ENCODE measurements at regions not wholly inside any gene's neighbourhood (a gene's known extent, or its start where the extent isn't known, plus 50 kb on each side); places are given as distances from the start of the nearest gene placed in this dataset.

DNA sequence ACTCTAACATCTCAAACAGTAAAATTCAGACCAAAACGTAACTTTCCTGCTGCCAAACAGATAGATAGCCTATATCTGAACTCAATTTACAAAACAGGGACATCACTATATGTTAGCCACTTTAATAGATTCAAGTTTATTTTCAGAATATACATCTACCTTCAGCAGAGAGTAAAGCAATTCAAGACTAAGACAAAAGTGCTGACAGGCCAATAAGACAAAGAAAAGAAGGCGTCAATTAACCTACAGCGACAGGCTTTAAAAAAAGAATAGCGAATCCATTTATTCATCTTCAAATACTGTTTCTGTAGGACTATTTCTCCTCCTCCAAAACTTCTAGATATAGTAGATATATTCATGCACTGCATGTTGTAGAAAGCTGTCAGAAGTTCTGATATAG is 333.0 kb downstream of the GRB14 start:
- DNase-seq: no peak

DNA sequence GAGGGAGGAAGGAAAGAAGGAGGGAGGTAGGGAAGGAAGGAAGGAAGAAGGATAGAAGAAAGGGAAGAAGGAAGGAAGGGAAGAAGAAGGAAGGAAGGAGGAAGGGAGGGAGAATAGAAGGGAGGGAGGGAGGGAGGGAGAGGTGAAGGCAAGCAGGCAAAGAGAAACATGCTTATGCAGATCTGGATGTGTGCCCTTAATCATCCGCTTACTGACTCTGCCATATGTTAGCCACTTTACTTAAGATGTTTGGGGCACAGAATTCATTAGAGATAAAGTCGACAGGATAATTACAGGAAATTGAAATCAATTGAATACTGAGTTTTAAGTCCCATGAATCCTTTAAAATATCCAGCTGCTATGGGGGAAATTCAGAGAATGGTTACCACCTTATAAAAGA is 334.2 kb downstream of the GRB14 start:
- DNase-seq: no peak

DNA sequence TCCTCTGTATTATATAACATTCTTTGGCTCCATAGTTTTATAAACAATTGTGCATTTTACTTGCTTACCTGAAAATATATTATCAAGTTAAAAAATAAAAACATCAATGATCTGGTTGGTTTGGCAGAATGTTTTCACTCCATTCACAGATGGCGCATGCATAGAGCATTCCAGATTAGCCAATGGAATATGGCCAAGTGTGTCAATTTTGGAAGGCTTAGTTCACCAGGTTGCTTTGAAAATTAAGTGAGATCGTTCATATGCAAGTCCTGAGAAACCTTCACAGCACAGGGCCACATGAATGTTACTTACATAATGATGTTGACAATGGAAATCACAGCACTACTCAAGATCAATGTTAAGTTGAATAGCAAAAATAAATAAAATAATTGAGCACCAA is 335.7 kb downstream of the GRB14 start:
- DNase-seq: no peak

DNA sequence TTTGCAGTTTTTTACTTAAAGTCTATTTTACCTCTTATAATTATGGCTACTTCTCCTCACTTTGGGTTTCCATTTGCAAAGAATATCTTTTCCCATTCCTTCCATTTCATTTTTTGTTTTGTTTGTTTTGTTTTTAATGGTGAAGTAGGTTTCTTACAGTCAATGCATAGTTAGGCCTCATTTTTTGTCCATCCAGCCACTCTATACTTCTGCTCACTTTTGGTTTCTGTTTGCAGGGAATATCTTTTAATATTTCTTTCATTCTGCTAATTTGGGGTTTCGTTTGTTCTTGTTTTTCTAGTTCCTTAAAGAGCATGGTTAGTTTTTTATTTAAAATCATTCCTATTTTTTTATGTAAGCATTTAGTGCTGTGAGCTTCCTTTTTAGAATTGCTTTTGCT is 339.4 kb downstream of the GRB14 start:
- no peak for DNase-seq

DNA sequence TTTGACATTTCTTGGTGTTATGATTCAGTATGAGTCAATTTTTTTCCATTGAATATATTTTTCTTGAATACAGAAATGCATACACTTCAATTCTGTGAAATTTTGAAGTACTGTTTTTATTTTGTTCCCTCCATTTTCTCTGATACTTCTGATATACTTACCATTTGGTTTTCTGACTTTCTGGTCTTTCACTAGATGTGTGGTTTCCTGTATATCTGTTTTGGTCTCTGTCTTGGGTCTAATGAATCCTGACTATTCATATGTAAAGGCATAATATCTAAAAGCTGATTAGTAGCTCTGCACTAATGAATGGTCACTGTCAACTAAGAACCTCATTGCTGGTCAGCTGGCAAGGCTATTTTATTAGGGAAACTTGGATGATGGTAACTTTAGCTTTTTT is 345.6 kb downstream of the GRB14 start:
- no peak for DNase-seq

DNA sequence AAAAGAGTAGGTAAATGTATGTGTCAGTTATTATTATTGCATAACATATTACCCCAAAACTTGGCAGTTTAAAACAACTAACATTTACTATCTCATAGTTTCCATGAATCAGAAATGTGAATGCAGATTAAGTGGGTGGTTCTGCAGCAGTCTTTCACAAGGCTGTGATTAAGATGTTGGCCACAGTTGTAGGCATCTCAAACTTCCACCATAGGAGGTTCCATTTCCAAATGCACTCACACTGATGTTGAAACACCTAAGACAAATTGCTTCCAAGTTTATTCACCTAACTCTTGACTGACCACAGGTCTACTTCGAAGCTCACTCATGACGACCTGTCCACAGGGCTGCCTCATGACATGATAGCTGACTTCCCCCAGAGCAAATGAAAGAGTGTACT is 360.8 kb downstream of the GRB14 start:
- DNase-seq: no peak

DNA sequence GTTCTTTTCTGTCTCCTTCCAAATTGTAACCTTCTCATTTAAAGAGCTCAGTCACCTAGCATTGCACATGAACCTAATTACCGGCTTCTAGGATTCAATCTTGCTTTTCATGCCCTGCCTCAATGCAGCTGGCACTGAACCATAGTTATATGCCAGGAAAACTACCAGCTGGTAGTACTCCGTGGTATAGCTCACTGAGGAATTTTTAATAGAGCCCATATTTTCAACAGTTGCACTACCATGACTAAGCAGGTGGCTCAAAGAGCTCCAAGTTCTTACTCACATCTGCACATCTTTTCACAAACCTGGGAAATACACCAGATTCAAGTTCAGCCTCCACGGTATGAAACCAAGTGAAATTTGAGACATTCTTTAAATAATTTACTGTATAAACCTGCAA is 363.5 kb downstream of the GRB14 start:
- no peak for DNase-seq

DNA sequence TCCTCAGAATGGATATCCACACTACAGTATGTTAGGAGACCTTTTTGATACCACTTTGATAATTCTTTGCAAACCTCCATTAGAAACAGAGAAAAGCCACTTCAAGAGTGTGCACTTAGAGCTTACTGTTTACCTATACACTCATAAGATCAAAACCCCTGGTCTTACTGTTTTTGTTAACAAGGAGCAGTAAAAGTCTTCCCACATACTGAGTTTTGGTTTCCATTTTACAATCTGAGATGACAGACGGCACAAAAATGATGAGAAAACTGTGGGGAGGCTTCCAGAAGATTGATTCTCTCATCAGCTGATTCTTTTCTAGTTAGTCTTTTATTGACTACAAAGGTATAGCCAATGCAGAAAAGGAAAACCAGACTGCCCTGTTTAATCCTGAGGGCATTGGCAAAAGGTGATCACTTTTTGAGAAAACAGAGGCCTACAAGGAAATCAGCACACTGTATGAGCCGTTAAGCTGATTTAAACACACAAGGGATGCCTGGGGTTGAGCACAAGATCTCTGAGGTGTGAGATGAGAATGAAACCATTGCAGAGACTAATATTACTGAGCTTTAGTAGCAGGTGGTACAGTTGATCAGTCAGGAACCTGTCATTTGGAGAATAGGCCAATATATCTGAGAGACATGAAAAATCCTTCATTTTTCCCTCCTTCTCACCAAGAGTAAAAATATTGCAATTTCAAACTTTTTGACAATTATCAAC is 368.6 kb downstream of the GRB14 start:
- DNase-seq: no peak

DNA sequence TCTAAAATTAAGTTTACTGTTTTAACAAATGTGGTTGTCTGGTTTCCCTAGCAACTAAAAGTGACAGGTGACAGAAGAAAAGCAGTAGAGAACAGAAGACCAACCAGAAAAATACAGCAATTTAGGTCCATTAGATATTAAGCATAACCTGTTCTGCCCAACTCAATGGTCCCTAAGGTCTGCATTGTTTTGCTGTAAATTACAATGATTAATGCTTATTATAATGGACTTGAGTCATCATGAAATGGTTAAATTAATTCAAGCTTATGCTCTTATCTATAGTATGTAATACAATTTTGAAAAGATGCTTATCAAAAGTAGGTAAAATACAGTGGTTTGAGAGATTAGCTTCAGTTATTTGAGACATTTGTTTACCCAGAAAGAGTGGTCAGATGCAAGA is 378.0 kb downstream of the GRB14 start:
- DNase-seq: no peak

DNA sequence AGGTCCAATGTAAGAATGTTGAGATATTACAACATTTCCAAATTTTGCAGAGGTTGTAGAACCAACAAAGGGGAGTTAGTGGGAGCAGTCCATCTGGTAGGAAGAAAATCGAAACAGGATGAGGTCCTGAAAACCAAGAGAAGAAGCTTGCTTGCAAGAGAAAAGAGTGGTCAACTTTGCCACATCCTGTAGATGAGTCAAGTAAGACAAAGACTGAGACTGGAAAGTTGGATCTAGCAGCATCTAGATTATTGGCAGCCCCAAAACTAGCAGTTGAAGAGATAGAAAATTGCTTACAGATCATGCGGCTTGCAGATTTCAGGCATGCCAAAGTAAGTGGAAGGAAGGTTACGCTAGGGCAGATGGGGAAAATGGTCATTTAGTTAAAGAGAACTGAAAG is 378.9 kb downstream of the GRB14 start:
- no peak for DNase-seq

DNA sequence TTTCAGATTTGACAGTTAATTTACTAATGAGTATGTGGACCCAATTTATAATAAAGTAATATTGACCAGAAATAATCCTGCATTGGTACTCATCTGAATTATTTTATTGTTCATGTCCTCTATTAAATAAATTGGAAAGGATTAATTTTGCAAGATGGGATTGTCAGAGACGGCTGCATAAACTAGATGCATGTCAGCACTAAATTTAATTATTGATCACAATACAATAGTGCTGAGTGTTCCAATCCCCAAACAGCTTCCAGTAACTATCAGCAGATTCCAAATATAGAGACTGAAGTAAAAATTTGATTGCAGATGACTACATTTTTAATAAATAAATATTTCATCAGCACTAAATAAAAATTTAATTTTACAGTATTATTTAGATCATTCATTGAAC is 387.2 kb downstream of the GRB14 start:
- no peak for DNase-seq

DNA sequence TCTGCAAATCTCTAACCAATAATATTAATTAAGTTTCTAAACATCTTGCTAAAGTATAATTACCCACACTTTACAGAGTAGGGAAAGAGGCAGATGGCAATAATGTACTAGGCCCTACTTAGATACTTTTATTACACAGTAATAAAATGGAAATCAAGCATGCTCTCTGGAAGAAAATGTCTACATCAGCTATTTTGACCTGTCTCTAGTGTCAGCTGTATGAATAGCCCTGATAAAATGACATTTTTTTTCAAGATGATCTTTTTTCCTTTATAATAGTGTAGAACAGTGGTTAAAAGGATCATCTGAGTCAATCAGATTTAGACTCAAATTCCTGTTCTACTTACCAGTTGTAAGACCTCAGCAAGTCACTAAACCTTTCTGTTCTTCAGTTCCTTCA is 397.3 kb downstream of the GRB14 start:
- DNase-seq: no peak

DNA sequence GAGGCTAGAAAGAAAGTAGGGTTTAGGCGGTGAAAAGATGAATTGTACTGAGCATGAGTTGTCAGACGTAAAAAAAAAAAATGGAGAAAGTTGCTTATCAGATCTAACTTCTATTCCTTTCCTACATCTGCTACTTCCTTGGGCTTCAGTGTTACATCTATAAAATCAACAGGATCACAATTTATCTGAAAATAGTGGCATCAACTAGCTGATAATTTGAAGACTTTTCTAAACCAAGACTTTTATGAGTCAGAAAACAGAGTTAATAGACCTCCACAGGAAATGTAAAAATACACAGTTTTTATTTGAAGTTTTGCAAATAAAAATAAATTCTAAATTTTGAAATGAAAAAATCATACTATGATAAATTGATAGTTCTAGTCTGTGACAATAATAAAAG is 399.8 kb downstream of the GRB14 start:
- no peak for DNase-seq

DNA sequence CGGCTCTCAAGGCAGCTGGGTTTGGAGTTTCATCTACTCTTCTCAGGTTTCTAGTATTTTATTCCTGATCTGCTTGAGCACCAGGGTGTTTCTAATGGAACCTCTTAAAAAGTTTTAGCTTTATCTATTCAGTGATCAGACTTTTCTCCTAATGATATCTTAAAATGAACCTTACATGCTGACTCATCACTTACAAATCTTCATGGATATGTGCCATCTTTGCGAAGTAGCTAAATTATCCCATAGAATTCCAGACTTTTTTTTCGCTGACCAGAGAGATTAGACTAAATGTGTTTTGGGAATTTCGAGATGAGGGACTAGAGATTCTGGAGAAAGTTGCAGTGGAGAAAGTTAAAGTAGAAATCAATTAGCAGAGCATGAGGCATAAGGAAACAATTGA is 401.0 kb downstream of the GRB14 start:
- DNase-seq: no peak

DNA sequence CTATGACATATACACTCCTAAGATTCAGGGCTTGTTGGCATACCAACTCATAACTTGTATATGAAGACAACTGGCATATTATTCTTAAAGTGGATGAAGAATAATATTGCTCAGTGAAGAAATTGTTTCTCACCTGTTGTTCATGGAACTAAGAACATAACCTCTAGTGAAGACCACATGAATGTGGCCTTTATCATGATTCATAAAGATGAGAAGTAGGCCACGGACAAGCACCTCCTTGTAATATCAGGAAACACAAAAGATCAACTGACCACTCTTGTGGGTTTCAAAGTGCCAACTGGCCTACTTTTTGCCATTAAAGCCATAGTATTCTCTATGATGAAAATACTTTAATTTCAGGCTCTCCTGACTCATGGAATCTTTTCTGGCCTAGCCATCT is 407.4 kb downstream of the GRB14 start:
- no peak for DNase-seq

DNA sequence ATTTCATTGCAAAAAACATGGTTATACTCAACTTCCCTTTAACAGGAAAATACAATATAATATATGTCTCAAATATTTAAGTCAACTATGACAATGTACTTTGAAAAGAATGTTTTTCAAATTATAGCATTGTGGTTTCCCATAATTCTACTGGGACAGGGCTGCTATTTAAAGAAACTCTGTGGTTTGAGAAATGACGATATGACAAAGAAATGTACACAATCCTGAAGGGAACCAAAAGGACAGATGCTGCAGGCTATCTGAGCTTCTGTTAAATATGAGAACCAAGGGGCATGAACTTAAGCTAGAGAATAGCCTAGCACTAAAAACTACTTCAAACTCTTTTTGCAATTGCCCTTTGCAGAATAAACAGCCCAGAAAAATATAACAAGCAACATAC is 415.9 kb downstream of the GRB14 start:
- no peak for DNase-seq

DNA sequence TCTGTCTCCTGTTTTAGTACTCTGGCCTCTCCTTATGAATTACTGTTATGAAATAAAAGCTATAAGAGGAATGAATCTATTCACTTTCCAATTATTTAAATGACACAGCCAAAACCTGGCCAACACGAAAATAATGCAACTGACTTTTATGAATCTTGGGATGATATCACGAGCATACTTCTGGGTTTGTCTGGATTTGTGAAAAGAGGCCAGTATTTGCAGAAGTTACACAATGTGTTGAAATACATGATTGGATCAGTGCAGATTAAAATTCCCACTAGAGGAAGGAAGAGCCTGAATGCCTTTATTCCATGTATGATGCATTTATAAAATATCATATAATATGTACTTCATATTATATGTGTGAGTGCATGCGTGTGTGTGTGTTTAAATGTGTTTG is 418.2 kb downstream of the GRB14 start:
- no peak for DNase-seq

DNA sequence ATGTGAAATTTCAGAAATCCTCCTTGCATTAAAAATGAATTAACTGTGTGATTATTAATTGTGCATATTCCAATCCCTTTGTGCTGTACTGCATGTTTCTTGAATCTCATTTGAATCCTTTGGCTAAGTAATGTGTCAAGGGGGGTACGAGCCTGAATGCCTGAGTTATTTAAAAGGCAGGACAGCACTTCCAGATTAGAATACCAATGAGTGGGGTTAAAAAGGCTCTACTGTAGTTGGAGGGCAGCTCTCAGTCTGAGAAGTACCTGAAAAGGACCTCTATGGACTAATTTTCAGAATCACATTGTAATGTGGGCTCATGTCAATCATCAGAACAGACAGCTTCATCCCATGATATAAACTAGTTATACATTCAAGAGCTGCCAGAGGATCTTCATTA is 423.0 kb downstream of the GRB14 start:
- no peak for DNase-seq

DNA sequence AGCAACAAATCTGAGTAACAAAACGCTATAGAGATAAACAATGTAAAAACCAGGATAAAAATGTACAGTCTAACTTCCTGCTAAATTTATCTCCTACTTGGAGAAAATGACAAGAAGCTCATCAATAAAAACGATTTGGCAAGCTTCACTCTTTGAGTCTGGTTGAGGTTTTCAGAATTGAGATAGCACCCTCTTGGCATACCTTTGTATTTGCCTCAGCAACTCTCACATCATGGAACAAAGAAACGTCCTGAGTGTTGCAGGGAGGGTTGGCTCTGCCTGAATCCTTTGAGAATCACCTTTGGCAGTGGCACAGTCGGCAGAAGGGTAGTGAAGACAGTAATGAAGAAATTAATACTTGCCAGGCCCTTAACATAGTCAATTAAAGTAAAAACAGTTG is 430.6 kb downstream of the GRB14 start:
- no peak for DNase-seq

DNA sequence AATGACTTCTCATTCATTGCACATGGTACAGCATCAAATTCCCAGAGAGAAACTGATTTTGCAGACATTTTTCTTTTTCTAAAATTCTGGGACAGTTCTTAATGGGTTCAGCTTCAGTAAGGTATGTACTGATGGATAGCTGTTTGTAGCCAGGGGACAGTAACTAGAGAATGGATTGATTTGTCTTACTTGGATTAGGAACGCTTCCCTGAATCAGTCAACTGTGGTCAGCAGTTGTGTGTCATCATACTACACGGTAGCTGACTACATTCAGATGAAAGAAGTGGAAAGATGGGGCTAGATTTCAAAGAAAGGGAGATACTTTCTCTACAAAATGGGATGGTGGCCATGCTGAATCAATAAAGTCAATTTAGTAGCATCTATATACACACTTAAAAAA is 431.4 kb downstream of the GRB14 start:
- no peak for DNase-seq

DNA sequence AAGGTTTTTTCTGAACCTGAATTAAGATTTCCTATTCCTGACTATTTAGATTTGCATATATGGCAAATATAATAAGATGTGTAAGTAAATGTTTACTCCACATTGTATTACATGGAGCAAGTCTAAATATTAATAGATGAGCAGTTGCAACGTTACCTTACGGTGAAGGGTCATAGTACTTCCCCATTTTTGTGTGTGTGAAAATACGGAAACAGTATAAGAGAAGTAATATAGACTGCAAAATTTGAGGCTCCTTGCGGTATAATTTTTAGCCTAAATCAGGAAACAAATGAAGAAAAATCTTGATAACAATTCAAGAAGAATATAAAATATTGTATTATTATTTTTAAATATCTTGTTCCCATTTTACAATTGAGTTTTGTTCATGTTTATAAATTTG is 434.2 kb downstream of the GRB14 start:
- no peak for DNase-seq

DNA sequence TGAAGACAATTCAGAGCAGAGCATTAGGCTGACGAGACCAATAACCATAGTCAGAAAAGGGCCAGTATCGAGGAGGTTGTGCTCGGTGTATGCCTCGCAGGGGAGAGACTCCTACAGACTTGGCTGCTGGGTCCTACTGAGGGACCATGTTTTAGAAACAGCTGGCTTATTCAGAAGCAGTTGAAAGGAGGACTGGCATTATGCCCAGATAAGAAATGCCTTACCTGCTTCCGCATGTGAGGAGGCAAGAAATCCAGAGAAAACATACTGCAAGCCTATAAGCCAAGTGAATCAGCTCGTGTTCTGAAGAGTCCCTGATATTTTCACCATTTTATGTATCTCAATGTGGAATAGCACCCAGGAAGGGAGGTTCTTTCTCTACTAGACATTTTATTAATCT is 434.7 kb downstream of the GRB14 start:
- DNase-seq: no peak

DNA sequence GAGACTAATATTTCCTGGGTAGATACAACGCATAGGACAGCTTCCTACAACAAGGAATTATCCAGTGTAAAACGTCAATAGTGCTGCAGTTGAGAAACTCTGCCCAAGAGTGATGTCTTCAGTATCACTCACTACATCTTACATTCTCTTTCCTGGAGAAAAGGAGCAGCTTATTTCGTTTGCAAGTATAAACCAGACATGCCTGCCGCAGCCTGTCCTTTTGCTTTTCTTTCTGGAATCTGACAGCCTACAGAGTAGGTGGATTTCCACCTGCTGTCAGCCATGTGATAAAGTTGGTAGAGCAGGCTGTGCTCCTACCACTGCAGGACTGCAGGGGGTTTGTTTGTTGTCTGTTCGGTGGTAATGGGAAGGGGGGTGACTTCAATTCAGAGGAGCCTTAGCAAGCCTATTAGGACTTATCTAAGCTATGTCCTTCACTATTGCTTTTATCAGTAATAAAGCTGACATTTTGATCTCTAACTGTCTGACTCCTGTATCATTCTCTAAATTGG is 439.1 kb downstream of the GRB14 start:
- DNase-seq: no peak

DNA sequence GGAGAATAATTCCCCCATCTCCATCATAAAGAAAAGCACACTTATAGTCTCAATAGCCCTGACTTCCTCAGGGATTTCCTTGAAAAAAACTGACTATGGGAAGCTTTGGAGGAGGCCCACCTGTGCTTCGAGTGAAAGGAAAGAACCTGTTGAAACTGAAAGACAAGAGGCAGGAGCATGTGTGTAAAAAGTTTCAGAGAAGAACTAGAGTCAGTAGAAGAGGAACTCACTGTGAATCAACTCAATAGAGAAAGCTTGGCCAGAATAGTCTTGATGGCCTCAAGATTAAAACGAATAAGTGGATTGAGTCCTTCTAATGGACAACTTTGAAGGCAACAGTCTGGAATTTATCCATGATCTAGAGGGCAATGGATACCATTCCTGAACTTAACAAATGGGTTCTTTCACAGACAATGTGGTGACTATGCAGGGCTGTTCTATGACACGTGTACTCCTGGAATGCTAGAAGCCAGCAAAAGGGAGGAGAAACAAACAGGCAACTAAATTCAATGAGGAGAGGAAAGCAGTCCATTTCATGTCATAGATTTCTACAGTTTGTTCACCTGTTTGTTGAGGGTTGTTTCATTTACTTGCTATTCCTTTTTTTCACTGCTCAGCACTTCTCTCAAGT is 442.3 kb downstream of the GRB14 start:
- no peak for DNase-seq

DNA sequence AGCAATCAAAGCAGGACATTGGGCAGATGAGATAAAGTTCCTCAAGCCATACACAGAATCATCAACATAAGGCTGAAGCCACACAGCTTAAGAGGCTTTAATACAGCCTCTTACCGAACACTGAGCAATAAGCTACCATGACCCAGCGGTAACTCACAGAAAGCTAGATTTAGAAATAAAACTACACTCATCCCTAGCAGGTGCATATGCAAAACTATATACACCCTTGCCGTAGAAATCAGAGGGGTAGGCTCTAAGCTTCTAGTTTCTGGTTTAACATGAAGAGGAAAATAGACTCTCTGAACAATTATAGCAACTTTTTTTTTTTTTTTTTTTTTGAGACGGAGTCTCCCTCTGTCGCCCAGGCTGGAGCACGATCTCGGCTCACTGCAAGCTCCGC is 428.8 kb upstream of the FIGN start:
- no peak for DNase-seq
